HCT116 (cell line): ENCODE measurements at regions not wholly inside any gene's neighbourhood (a gene's known extent, or its start where the extent isn't known, plus 50 kb on each side); places are given as distances from the start of the nearest gene placed in this dataset.

Experiments
- ATAC-seq: fragments of 200-7000 bp; cut with Tn5 transposase; 2 replicates; pipeline ENCODE4 v1.9.1; 2020; ENCODE audit warnings: mild to moderate bottlenecking, moderate library complexity
- BruUV-seq: library from RNA; stranded (reverse); fragments of 400-500 nt; replicated peaks from 2 replicates; lab custom pipeline; 2021; lab: Mats Ljungman, UMichigan
- CTCF ChIA-PET: fragments of 300-600 bp; sonication (Branson Sonifier 250); formaldehyde crosslinking; loops from one replicate; lab custom pipeline; 2021; ENCODE audit warnings: antibody characterized with exemption; lab: Charles Lee
- POLR2A ChIA-PET: fragments of 300-600, 350-600 bp; sonication (Branson Sonifier 250); formaldehyde crosslinking; loops from one replicate; lab custom pipeline; 2021; ENCODE audit warnings: antibody characterized with exemption; lab: Charles Lee
- RAD21 ChIA-PET, 2 experiments: fragments of 300-600 bp; sonication (Branson Sonifier 250); formaldehyde crosslinking; loops; one replicate each; lab custom pipeline; 2023; ENCODE audit warnings: low total read pairs in 2 of 2; ENCODE audit not compliant: uncharacterized antibody in 2 of 2, unreplicated experiment in 2 of 2, low non-redundant PET in 1 of 2; lab: Charles Lee
- DNase-seq: peaks from one replicate; pipeline ENCODE4 v3.0.0-alpha.2; 2010; ENCODE audit warnings: low read depth, low spot score
- H2AFZ ChIP-seq: fragments of 200-600 bp; shearing (Covaris generic), sonication (generic); 2 replicates; pipeline ENCODE4 v1.6.1; 2017; ENCODE audit warnings: low read depth, mixed run types, mixed read lengths, antibody characterized with exemption, low read length; ENCODE audit not compliant: poor library complexity, severe bottlenecking
- H3K27ac ChIP-seq: 2 replicates; pipeline ENCODE4 v1.5.1; 2012; ENCODE audit warnings: low read depth, low read length
- H3K27me3 ChIP-seq: fragments of 200-600 bp; sonication (generic); 2 replicates; pipeline ENCODE4 v1.6.1; 2016; ENCODE audit warnings: mixed run types, low read length, mixed read lengths; ENCODE audit not compliant: insufficient read depth
- H3K36me3 ChIP-seq, 2 experiments: fragments of 200-500 bp in 1 of 2; fragments of 200-600 bp in 1 of 2; sonication (Bioruptor generic) in 1 of 2; sonication (generic) in 1 of 2; 2 replicates each; pipeline versions ENCODE4 v1.5.1 to v1.6.1; 2014 to 2016; ENCODE audit warnings: low read length in 2 of 2, inconsistent platforms in 1 of 2, mixed read lengths in 1 of 2, mixed run types in 1 of 2; ENCODE audit not compliant: insufficient read depth in 2 of 2, control insufficient read depth in 1 of 2
- H3K4me1 ChIP-seq, 2 experiments: fragments of 200-600 bp in 1 of 2; sonication (generic) in 1 of 2; 2 replicates each; pipeline versions ENCODE4 v1.5.1 to v1.6.1; 2012 to 2017; ENCODE audit warnings: low read length in 2 of 2, inconsistent platforms in 1 of 2, mild to moderate bottlenecking in 1 of 2, mixed read lengths in 1 of 2, mixed run types in 1 of 2, moderate library complexity in 1 of 2; ENCODE audit not compliant: insufficient read depth in 2 of 2, control insufficient read depth in 1 of 2
- H3K4me2 ChIP-seq: fragments of 200-600 bp; sonication (generic); 2 replicates; pipeline ENCODE4 v1.6.1; 2017; ENCODE audit warnings: mixed run types, low read length, mixed read lengths
- H3K4me3 ChIP-seq, 2 experiments: fragments of 200-600 bp in 1 of 2; sonication (generic) in 1 of 2; replicated peaks in 1 of 2; 2 replicates each; pipeline ENCODE4 v1.5.1; 2011 to 2016; ENCODE audit warnings: low read length in 2 of 2, control low read depth in 1 of 2, low read depth in 1 of 2, mild to moderate bottlenecking in 1 of 2, mixed read lengths in 1 of 2, mixed run types in 1 of 2
- H3K79me2 ChIP-seq: fragments of 200-600 bp; sonication (generic); 2 replicates; pipeline ENCODE4 v1.6.1; 2017; ENCODE audit warnings: mild to moderate bottlenecking, mixed run types, low read length, moderate library complexity, mixed read lengths; ENCODE audit not compliant: insufficient read depth
- H3K9ac ChIP-seq: fragments of 200-600 bp; sonication (generic); 2 replicates; pipeline ENCODE4 v1.6.1; 2016; ENCODE audit warnings: low read length, mixed read lengths
- H3K9me2 ChIP-seq: fragments of 200-600 bp; sonication (generic), shearing (Covaris generic); 2 replicates; pipeline ENCODE4 v1.6.1; 2017; ENCODE audit warnings: mixed run types, mild to moderate bottlenecking, moderate library complexity; ENCODE audit not compliant: insufficient read depth
- H3K9me3 ChIP-seq, 2 experiments: fragments of 200-500 bp in 1 of 2; fragments of 200-600 bp in 1 of 2; sonication (Bioruptor generic) in 1 of 2; sonication (generic) in 1 of 2; 2 replicates each; pipeline ENCODE4 v1.6.1; 2014 to 2017; ENCODE audit warnings: low read length in 2 of 2, mixed read lengths in 2 of 2, inconsistent platforms in 1 of 2, low read depth in 1 of 2, mild to moderate bottlenecking in 1 of 2, mixed run types in 1 of 2, moderate library complexity in 1 of 2; ENCODE audit not compliant: control insufficient read depth in 1 of 2, insufficient read depth in 1 of 2
- H4K20me1 ChIP-seq: fragments of 200-600 bp; sonication (generic), shearing (Covaris generic); 2 replicates; pipeline ENCODE4 v1.6.1; 2017; ENCODE audit warnings: mixed run types, mild to moderate bottlenecking, moderate library complexity; ENCODE audit not compliant: insufficient read depth
- ATF3 ChIP-seq: IDR thresholded peaks from 2 replicates; pipeline ENCODE4 v1.6.1; 2012
- CTCF ChIP-seq, 3 experiments: fragments of 200-600 bp in 1 of 3; sonication (generic) in 1 of 3; IDR thresholded peaks in 2 of 3; conservative IDR thresholded peaks in 1 of 3; 2 replicates each; pipeline ENCODE4 v1.5.1; 2012 to 2017; ENCODE audit warnings: low read depth in 2 of 3, low read length in 2 of 3, antibody characterized with exemption in 1 of 3, borderline replicate concordance in 1 of 3, control low read depth in 1 of 3, mild to moderate bottlenecking in 1 of 3, mixed read lengths in 1 of 3, mixed run types in 1 of 3, moderate library complexity in 1 of 3; ENCODE audit not compliant: insufficient read depth in 1 of 3
- EZH2phosphoT487 ChIP-seq: fragments of 200-600 bp; IDR thresholded peaks from 2 replicates; pipeline ENCODE4 v1.6.1; 2018; ENCODE audit warnings: antibody characterized with exemption, borderline replicate concordance
- JUND ChIP-seq: IDR thresholded peaks from 2 replicates; pipeline ENCODE4 v1.6.1; 2012
- MAX ChIP-seq: IDR thresholded peaks from 2 replicates; pipeline ENCODE4 v1.6.1; 2012
- POLR2A ChIP-seq: IDR thresholded peaks from 2 replicates; pipeline ENCODE4 v1.7.0; 2011; ENCODE audit warnings: borderline replicate concordance; ENCODE audit not compliant: insufficient read depth, insufficient read length; ENCODE audit errors: extremely low read depth
- POLR2AphosphoS5 ChIP-seq: IDR thresholded peaks from 2 replicates; pipeline ENCODE4 v1.6.1; 2011; ENCODE audit warnings: mild to moderate bottlenecking, low read depth, low read length, moderate library complexity
- RAD21 ChIP-seq: IDR thresholded peaks from 2 replicates; pipeline ENCODE4 v1.6.1; 2012; ENCODE audit warnings: low read depth, mild to moderate bottlenecking
- REST ChIP-seq: IDR thresholded peaks from 2 replicates; pipeline ENCODE4 v1.6.1; 2012; ENCODE audit warnings: low read depth
- SP1 ChIP-seq: IDR thresholded peaks from 2 replicates; pipeline ENCODE4 v1.6.1; 2012; ENCODE audit warnings: low read depth
- SRF ChIP-seq: IDR thresholded peaks from 2 replicates; pipeline ENCODE4 v1.6.1; 2012; ENCODE audit warnings: low read depth
- ZBTB33 ChIP-seq: IDR thresholded peaks from 2 replicates; pipeline ENCODE4 v1.6.1; 2011; ENCODE audit warnings: mild to moderate bottlenecking, low read length, moderate library complexity; ENCODE audit not compliant: insufficient replicate concordance; ENCODE audit errors: extremely low read depth
- intact Hi-C: fragments of 100-400 bp; cut with micrococcal nuclease; formaldehyde crosslinking; loops from 2 replicates; pipeline ENCODE4 v1.10.0; 2022

- ChIA-PET POLR2A (no interaction called here), CTCF (no interaction called here), RAD21 (no interaction called here)
- no peak overlapping the region for H3K4me2 ChIP-seq
- DNase-seq: no peak
- H3K4me3 ChIP-seq: no peak overlapping the region
- H4K20me1 ChIP-seq: no peaks in the 10 kb centered on the region
- no peak for ATAC-seq
- intact Hi-C loops: no loop called here
- TF ChIP-seq EZH2phosphoT487: no peak
- no peak for TF ChIP-seq SP1
- no peak for TF ChIP-seq ZBTB33
- no peak for TF ChIP-seq POLR2AphosphoS5
- no peak for TF ChIP-seq ATF3
- TF ChIP-seq SRF: no peak
- no peak for TF ChIP-seq CTCF (IDR thresholded peaks at IDR 0.05 in 2 of 3, conservative IDR thresholded peaks at IDR 0.05 in 1 of 3; ENCODE audit: borderline replicate concordance in 1 of 3, insufficient read depth in 1 of 3, low read depth in 2 of 3, low read length in 2 of 3)
- TF ChIP-seq JUND: no peak
- no peak for TF ChIP-seq MAX
- no peak for TF ChIP-seq REST
- TF ChIP-seq RAD21: no peak
- TF ChIP-seq POLR2A: no peak
- no peaks in the 10 kb centered on the region for H3K4me1 ChIP-seq
- no peaks in the 10 kb centered on the region for H3K79me2 ChIP-seq
- H3K9me2 ChIP-seq: no peaks in the 10 kb centered on the region
- BruUV-seq: no TSS peak
- H3K27me3 ChIP-seq: no peaks in the 10 kb centered on the region
- no peaks in the 10 kb centered on the region for H3K9me3 ChIP-seq
- no peak overlapping the region for H3K27ac ChIP-seq
- H3K9ac ChIP-seq: no peak overlapping the region
- H2AFZ ChIP-seq: no peak overlapping the region
- H3K36me3 ChIP-seq: no peaks in the 10 kb centered on the region
These were observed 1021.9 kb upstream of the CDH2 start for GRCh38 chr18:29198834-29199233.
